ENCODE measurements at regions not wholly inside any gene's neighbourhood (a gene's known extent, or its start where the extent isn't known, plus 50 kb on each side); places are given as distances from the start of the nearest gene placed in this dataset.

DNA sequence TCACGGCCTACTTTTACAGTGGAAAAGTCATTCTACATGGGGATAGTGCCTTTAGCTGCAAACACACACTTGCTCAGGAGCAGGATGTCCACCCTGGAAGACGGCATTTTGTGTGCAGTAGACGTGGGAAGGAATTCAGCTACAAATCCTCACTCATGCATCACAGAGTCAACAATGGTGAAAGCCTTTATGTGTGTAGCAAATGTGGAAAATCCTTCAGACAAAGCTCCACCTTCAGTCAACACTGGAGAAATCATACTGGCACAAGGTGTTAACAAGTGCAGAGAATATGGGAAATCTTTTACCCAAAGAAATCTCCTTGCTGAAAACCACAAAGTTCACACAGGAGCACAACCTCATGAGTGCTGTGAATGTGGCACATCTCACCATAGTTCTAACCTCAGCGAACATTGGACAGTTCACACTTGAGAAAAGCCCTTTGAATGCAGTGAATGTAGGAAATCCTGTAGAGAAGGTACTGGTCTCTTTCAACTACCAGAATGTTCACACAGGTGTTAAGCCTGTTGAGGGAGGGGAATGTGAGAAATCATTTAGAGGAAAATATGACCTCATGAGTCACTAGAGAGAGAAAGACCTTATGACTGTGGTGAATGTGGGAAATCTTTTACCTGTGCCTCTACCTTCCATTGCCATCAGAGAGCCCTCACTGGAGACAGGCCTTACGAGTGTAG is 101.8 kb downstream of the PTGS2 start:
- Histone ChIP-seq H3K36me3 (ENCODE audit: control insufficient read depth, insufficient read depth, low read length) (no peaks in the 10 kb centered on the region), H2AFZ (ENCODE audit: low read length) (no peak overlapping the region), H3K4me1 (ENCODE audit: control insufficient read depth, extremely low read depth, insufficient read depth, low read length) (no peaks in the 10 kb centered on the region), H3K4me3 (replicated peaks in 1 of 4; ENCODE audit: control extremely low read depth in 1 of 4, insufficient read depth in 1 of 4, low read depth in 3 of 4, low read length in 4 of 4) (no peak overlapping the region), H3K9me3 (ENCODE audit: control insufficient read depth, insufficient read depth, low read depth, low read length) (no peaks in the 10 kb centered on the region), H4K20me1 (ENCODE audit: control insufficient read depth, extremely low read depth, insufficient read depth, low read length) (no peaks in the 10 kb centered on the region), H3K27ac (ENCODE audit: insufficient read depth, low read length) (no peak overlapping the region), H3K27me3 (ENCODE audit: control insufficient read depth, insufficient read depth, low read length) (no peaks in the 10 kb centered on the region), H3K9ac (ENCODE audit: insufficient read depth, low read length) (no peak overlapping the region), H3K4me2 (ENCODE audit: extremely low read depth, insufficient read depth, low read length) (no peak overlapping the region), H3K79me2 (ENCODE audit: control insufficient read depth, insufficient read depth, low read length) (no peaks in the 10 kb centered on the region)
- no peak for DNase-seq (ENCODE audit: low read depth in 2 of 2)
- TF ChIP-seq CTCF (conservative IDR thresholded peaks at IDR 0.05 in 1 of 2, IDR thresholded peaks at IDR 0.05 in 1 of 2; ENCODE audit: low read depth in 1 of 2, low read length in 2 of 2) (no peak), EZH2 (IDR thresholded peaks at IDR 0.05; ENCODE audit: low read length, missing control alignments) (no peak)

DNA sequence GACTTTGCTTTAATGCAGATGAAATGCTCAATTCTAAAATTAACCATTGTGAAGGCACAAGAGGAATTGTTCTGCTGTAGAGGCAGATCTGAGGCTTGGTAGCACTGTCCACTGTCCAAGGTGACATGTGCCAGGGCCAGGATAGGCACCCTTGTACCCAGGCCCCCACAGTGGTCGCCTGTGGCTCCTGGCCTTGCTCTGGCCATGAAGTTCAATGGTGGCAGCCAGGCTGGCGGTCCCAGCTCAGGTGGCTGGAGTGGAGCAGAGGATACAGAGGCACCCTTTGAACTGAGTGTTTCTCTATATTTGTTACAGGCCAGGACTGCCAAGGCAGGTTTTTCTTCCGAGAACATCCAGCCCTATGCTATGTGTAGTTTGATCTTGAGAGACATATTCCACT is 102.6 kb downstream of the PTGS2 start:
- Histone ChIP-seq H4K20me1 (ENCODE audit: control insufficient read depth, extremely low read depth, insufficient read depth, low read length) (no peaks in the 10 kb centered on the region), H3K27me3 (ENCODE audit: control insufficient read depth, insufficient read depth, low read length) (no peaks in the 10 kb centered on the region)

DNA sequence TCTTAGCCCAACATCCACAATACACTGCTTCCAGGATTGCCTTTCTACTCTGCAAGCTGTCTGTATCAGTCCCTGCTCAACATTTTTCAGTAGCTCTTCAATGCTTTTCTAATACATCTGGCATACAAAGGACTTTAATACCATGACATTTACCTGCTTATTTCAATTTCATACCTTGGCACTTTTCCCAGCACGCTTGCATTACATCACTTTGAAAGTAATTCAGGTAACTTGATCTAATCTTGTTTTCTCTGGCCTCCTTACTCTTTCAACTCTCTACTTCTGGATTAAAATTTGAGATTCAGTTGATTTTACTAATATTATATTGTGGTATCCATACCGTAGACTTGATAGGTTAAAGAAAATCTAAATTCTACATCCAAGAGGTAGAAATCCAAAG is 103.0 kb downstream of the PTGS2 start:
- Histone ChIP-seq H3K4me1 (ENCODE audit: control insufficient read depth, extremely low read depth, insufficient read depth, low read length) (no peaks in the 10 kb centered on the region), H3K27me3 (ENCODE audit: control insufficient read depth, insufficient read depth, low read length) (no peaks in the 10 kb centered on the region), H3K9ac (ENCODE audit: insufficient read depth, low read length) (no peak overlapping the region), H2AFZ (ENCODE audit: low read length) (no peak overlapping the region), H3K4me2 (ENCODE audit: extremely low read depth, insufficient read depth, low read length) (no peak overlapping the region), H3K9me3 (ENCODE audit: control insufficient read depth, insufficient read depth, low read depth, low read length) (no peaks in the 10 kb centered on the region), H3K4me3 (replicated peaks in 1 of 4; ENCODE audit: control extremely low read depth in 1 of 4, insufficient read depth in 1 of 4, low read depth in 3 of 4, low read length in 4 of 4) (no peak overlapping the region), H3K36me3 (ENCODE audit: control insufficient read depth, insufficient read depth, low read length) (no peaks in the 10 kb centered on the region), H4K20me1 (ENCODE audit: control insufficient read depth, extremely low read depth, insufficient read depth, low read length) (no peaks in the 10 kb centered on the region), H3K27ac (ENCODE audit: insufficient read depth, low read length) (no peak overlapping the region), H3K79me2 (ENCODE audit: control insufficient read depth, insufficient read depth, low read length) (no peaks in the 10 kb centered on the region)
- TF ChIP-seq CTCF (conservative IDR thresholded peaks at IDR 0.05 in 1 of 2, IDR thresholded peaks at IDR 0.05 in 1 of 2; ENCODE audit: low read depth in 1 of 2, low read length in 2 of 2) = no peak
- TF ChIP-seq EZH2 (IDR thresholded peaks at IDR 0.05; ENCODE audit: low read length, missing control alignments) = no peak
- DNase-seq (ENCODE audit: low read depth in 2 of 2) = no peak

More for the DNA sequence above, 102.6 kb downstream of the PTGS2 start:
- no peak for DNase-seq (ENCODE audit: low read depth in 2 of 2)
- no peak overlapping the region for H3K27ac ChIP-seq (ENCODE audit: insufficient read depth, low read length)
- no peaks in the 10 kb centered on the region for H3K9me3 ChIP-seq (ENCODE audit: control insufficient read depth, insufficient read depth, low read depth, low read length)
- TF ChIP-seq EZH2 (IDR thresholded peaks at IDR 0.05; ENCODE audit: low read length, missing control alignments) (no peak), CTCF (conservative IDR thresholded peaks at IDR 0.05 in 1 of 2, IDR thresholded peaks at IDR 0.05 in 1 of 2; ENCODE audit: low read depth in 1 of 2, low read length in 2 of 2) (no peak)
- H3K4me2 ChIP-seq (ENCODE audit: extremely low read depth, insufficient read depth, low read length) = no peak overlapping the region
- no peak overlapping the region for H3K4me3 ChIP-seq (replicated peaks in 1 of 4; ENCODE audit: control extremely low read depth in 1 of 4, insufficient read depth in 1 of 4, low read depth in 3 of 4, low read length in 4 of 4)
- no peaks in the 10 kb centered on the region for H3K36me3 ChIP-seq (ENCODE audit: control insufficient read depth, insufficient read depth, low read length)
- H3K4me1 ChIP-seq (ENCODE audit: control insufficient read depth, extremely low read depth, insufficient read depth, low read length) = no peaks in the 10 kb centered on the region
- H3K79me2 ChIP-seq (ENCODE audit: control insufficient read depth, insufficient read depth, low read length) = no peaks in the 10 kb centered on the region
- H3K9ac ChIP-seq (ENCODE audit: insufficient read depth, low read length) = no peak overlapping the region
- H2AFZ ChIP-seq (ENCODE audit: low read length) = no peak overlapping the region

Data from fibroblast of lung (primary cell).